ENCODE measurements at regions not wholly inside any gene's neighbourhood (a gene's known extent, or its start where the extent isn't known, plus 50 kb on each side); places are given as distances from the start of the nearest gene placed in this dataset.

GRCh38 chr7:32131091-32131490 is 60.9 kb upstream of the PDE1C start:
- intact Hi-C loops (cut with micrococcal nuclease) = no loop called here
- H3K36me3 Mint-ChIP-seq = peaks cover 0 to 4% (median 0%) of the 10 kb centered on the region in 5 donors
- ATAC-seq (no peak), DNase-seq (no peak)
- H3K27ac Mint-ChIP-seq = no peak overlapping the region
- no peak overlapping the region for H3K4me3 Mint-ChIP-seq
- Histone ChIP-seq H3K4me1 (ENCODE audit: control insufficient read depth in 2 of 2, insufficient read depth in 2 of 2, low read length in 2 of 2) (no peaks in the 10 kb centered on the region), H3K36me3 (ENCODE audit: control insufficient read depth in 2 of 3, insufficient read depth in 3 of 3, low read length in 3 of 3) (no peaks in the 10 kb centered on the region), H3K27ac (ENCODE audit: low read depth, low read length) (no peak overlapping the region), H3K27me3 (ENCODE audit: control insufficient read depth in 2 of 2, insufficient read depth in 2 of 2, low read length in 2 of 2) (no peaks in the 10 kb centered on the region), H3K9me3 (ENCODE audit: control insufficient read depth in 2 of 3, low read length in 3 of 3) (no peaks in the 10 kb centered on the region), H3K4me3 (ENCODE audit: low read length) (no peak overlapping the region)
- peaks cover 2 to 31% (median 15%) of the 10 kb centered on the region in 11 donors for H3K9me3 Mint-ChIP-seq
- H3K27me3 Mint-ChIP-seq = peaks cover 0 to 5% (median 0%) of the 10 kb centered on the region in 5 donors
- H3K4me1 Mint-ChIP-seq = no peaks in the 10 kb centered on the region
- CTCF ChIA-PET = no interaction called here
- POLR2A ChIA-PET = no interaction called here

GRCh38 chr7:32126843-32127242 is 56.6 kb upstream of the PDE1C start:
- intact Hi-C loops (cut with micrococcal nuclease) = no loop called here
- DNase-seq (no peak), ATAC-seq (no peak)
- Mint-ChIP-seq H3K27ac (no peak overlapping the region), H3K36me3 (peaks cover 0 to 3% (median 0%) of the 10 kb centered on the region in 5 donors), H3K4me1 (no peaks in the 10 kb centered on the region), H3K27me3 (peaks cover 0 to 3% (median 0%) of the 10 kb centered on the region in 5 donors), H3K9me3 (peaks cover 2 to 32% (median 17%) of the 10 kb centered on the region in 11 donors), H3K4me3 (no peak overlapping the region)
- Histone ChIP-seq H3K4me3 (ENCODE audit: low read length) (no peak overlapping the region), H3K4me1 (ENCODE audit: control insufficient read depth in 2 of 2, insufficient read depth in 2 of 2, low read length in 2 of 2) (no peaks in the 10 kb centered on the region), H3K27ac (ENCODE audit: low read depth, low read length) (no peak overlapping the region), H3K27me3 (ENCODE audit: control insufficient read depth in 2 of 2, insufficient read depth in 2 of 2, low read length in 2 of 2) (no peaks in the 10 kb centered on the region), H3K36me3 (ENCODE audit: control insufficient read depth in 2 of 3, insufficient read depth in 3 of 3, low read length in 3 of 3) (no peaks in the 10 kb centered on the region), H3K9me3 (ENCODE audit: control insufficient read depth in 2 of 3, low read length in 3 of 3) (no peaks in the 10 kb centered on the region)
- CTCF ChIA-PET = no interaction called here
- POLR2A ChIA-PET = no interaction called here

Data from naive thymus-derived CD4-positive, alpha-beta T cell (primary cell).